T-helper 22 cell (primary cell): ENCODE measurements at regions not wholly inside any gene's neighbourhood (a gene's known extent, or its start where the extent isn't known, plus 50 kb on each side); places are given as distances from the start of the nearest gene placed in this dataset.

Experiments used
- DNase-seq: peaks from one replicate; pipeline ENCODE4 v3.0.0-alpha.2; 2020; ENCODE audit warnings: low read depth

GRCh38 chr9:109913461-109913810 lies 133.4 kb downstream of the PALM2AKAP2 start:
- no peak for DNase-seq

GRCh38 chr9:109914280-109915027 lies 134.5 kb downstream of the PALM2AKAP2 start:
- DNase-seq: no peak

GRCh38 chr9:109916316-109916715 lies 136.3 kb downstream of the PALM2AKAP2 start:
- no peak for DNase-seq

- DNase-seq: no peak
These were observed 138.6 kb downstream of the PALM2AKAP2 start for GRCh38 chr9:109918339-109919163.

GRCh38 chr9:109919736-109920408 lies 139.9 kb downstream of the PALM2AKAP2 start:
- no peak for DNase-seq

GRCh38 chr9:109922617-109923470 lies 142.8 kb downstream of the PALM2AKAP2 start:
- DNase-seq: no peak

- no peak for DNase-seq
These were observed 143.4 kb downstream of the PALM2AKAP2 start for GRCh38 chr9:109923471-109923760.

GRCh38 chr9:109923806-109924205 lies 143.8 kb downstream of the PALM2AKAP2 start:
- DNase-seq: no peak

GRCh38 chr9:109925799-109926198 lies 145.8 kb downstream of the PALM2AKAP2 start:
- DNase-seq: no peak

- no peak for DNase-seq
These were observed 146.4 kb downstream of the PALM2AKAP2 start for GRCh38 chr9:109926421-109926869.

- no peak for DNase-seq
These were observed 151.6 kb downstream of the PALM2AKAP2 start for GRCh38 chr9:109931623-109932022.

- DNase-seq: no peak
These were observed 154.3 kb downstream of the PALM2AKAP2 start for GRCh38 chr9:109934136-109934856.

GRCh38 chr9:109934857-109935215 lies 154.8 kb downstream of the PALM2AKAP2 start:
- DNase-seq: no peak

- no peak for DNase-seq
These were observed 155.5 kb downstream of the PALM2AKAP2 start for GRCh38 chr9:109935406-109936087.

GRCh38 chr9:109937861-109938453 lies 158.0 kb downstream of the PALM2AKAP2 start:
- no peak for DNase-seq

GRCh38 chr9:109939698-109940342 lies 159.8 kb downstream of the PALM2AKAP2 start:
- DNase-seq: no peak

- no peak for DNase-seq
These were observed 160.6 kb downstream of the PALM2AKAP2 start for GRCh38 chr9:109940561-109940960.

- DNase-seq: no peak
These were observed 161.8 kb downstream of the PALM2AKAP2 start for GRCh38 chr9:109941771-109942170.

- DNase-seq: no peak
These were observed 165.6 kb downstream of the PALM2AKAP2 start for GRCh38 chr9:109945573-109945972.

GRCh38 chr9:109948453-109948852 lies 168.5 kb downstream of the PALM2AKAP2 start:
- DNase-seq: no peak
